Psoas muscle (tissue), 7 donors: ENCODE measurements at regions not wholly inside any gene's neighbourhood (a gene's known extent, or its start where the extent isn't known, plus 50 kb on each side); places are given as distances from the start of the nearest gene placed in this dataset.

ENCODE experiments used
- ATAC-seq, 4 donors: fragments of 200-7000 bp; cut with Tn5 transposase; one replicate each; pipeline ENCODE4 v1.9.1; 2020; ENCODE audit warnings: moderate library complexity in 3 of 4, mild to moderate bottlenecking in 2 of 4
- DNase-seq, 2 donors: peaks; one replicate each; pipeline ENCODE4 v3.0.0-alpha.2; 2020
- H3K27ac ChIP-seq: fragments of 200-600 bp; one replicate; pipeline ENCODE4 v1.8.0; 2022
- H3K27me3 ChIP-seq, 3 donors: fragments of 200-600 bp in 1 of 3; one replicate each; pipeline versions ENCODE4 v1.6.1 to v1.8.0; 2013 to 2022; ENCODE audit warnings: low read length in 2 of 3, mild to moderate bottlenecking in 2 of 3, moderate library complexity in 1 of 3; ENCODE audit not compliant: insufficient read depth in 3 of 3
- H3K36me3 ChIP-seq, 2 donors: fragments of 200-600 bp in 1 of 2; one replicate each; pipeline versions ENCODE4 v1.6.1 to v1.8.0; 2013 to 2022; ENCODE audit warnings: low read depth in 1 of 2, mild to moderate bottlenecking in 1 of 2, moderate library complexity in 1 of 2; ENCODE audit not compliant: insufficient read depth in 1 of 2
- H3K4me1 ChIP-seq: fragments of 200-600 bp; one replicate; pipeline ENCODE4 v1.8.0; 2022
- H3K4me3 ChIP-seq: fragments of 200-600 bp; one replicate; pipeline ENCODE4 v1.8.0; 2022; ENCODE audit warnings: mild to moderate bottlenecking
- H3K9me3 ChIP-seq: fragments of 200-600 bp; one replicate; pipeline ENCODE4 v1.8.0; 2022
- CTCF ChIP-seq: fragments of 200-600 bp; IDR thresholded peaks from one replicate; pipeline ENCODE4 v1.8.0; 2022; ENCODE audit warnings: antibody characterized with exemption
- whole genome bisulfite sequencing, 3 donors: extraction: QIAGEN DNeasy Blood & Tissue Kit; methylation state at CpG; one replicate each; pipeline versions ENCODE4 v1.1.6 to v1.1.7; 2013; 5-methylcytosine and 5-hydroxymethylcytosine counted together
- intact Hi-C, 2 donors: fragments of 100-400 bp; cut with DNase I; formaldehyde crosslinking; loops; one replicate each; pipeline versions ENCODE4 v1.11.0 to v1.14.2; 2022
- donor health status: healthy with polysubstance abuse.
- donor health status: DM: no; HTN: no; CAD: no; lungs with moderate emphysema.
- donor health status: Bipolar disorder and iron deficiency.
- donor health status: healthy.
- donor health status: DM: yes; HTN: yes; CAD: no.
- donor health status: DM: no; HTN: no; CAD: no.
- donor health status: DM: yes; HTN: yes; CAD: no.

DNA sequence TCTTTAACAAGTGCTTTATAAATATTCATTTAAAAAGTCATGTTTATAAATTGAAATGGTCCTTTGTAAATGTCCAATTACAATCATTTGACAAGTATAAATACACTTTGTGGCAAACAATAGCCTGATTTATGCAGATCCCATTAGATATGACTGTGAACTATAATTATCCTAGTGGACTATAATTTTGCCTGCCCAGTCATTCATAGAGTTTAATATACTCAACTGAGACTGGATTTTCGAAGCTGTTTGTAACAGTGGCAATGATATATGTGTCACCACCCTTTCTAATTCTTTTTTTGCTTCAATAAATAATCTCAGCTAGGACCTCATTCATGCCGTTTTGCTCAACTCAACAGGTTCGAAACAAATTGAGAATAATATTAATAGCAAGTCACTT is 732.0 kb downstream of the PCDH18 start:
- Histone ChIP-seq H3K27ac (no peak overlapping the region), H3K27me3 (no peaks in the 10 kb centered on the region), H3K9me3 (no peaks in the 10 kb centered on the region), H3K4me1 (no peaks in the 10 kb centered on the region), H3K4me3 (no peak overlapping the region), H3K36me3 (no peaks in the 10 kb centered on the region)
- intact Hi-C loops: no loop called here
- ATAC-seq (no peak), DNase-seq (no peak)
- WGBS, 3 donors: 69 to 78% (median 73%) methylated on average over 3 of the region's 3 CpGs
- no peak for TF ChIP-seq CTCF

GRCh38 chr4:136796953-136797352 is 735.3 kb downstream of the PCDH18 start:
- Histone ChIP-seq H3K4me3 (no peak overlapping the region), H3K27ac (no peak overlapping the region), H3K36me3 (no peaks in the 10 kb centered on the region), H3K27me3 (no peaks in the 10 kb centered on the region), H3K4me1 (no peaks in the 10 kb centered on the region), H3K9me3 (no peaks in the 10 kb centered on the region)
- no peak for ATAC-seq
- intact Hi-C loops: no loop called here
- no peak for TF ChIP-seq CTCF
- 79 to 90% (median 80%) methylated on average over 3 of the region's 3 CpGs for WGBS, 3 donors
- DNase-seq: no peak

DNA sequence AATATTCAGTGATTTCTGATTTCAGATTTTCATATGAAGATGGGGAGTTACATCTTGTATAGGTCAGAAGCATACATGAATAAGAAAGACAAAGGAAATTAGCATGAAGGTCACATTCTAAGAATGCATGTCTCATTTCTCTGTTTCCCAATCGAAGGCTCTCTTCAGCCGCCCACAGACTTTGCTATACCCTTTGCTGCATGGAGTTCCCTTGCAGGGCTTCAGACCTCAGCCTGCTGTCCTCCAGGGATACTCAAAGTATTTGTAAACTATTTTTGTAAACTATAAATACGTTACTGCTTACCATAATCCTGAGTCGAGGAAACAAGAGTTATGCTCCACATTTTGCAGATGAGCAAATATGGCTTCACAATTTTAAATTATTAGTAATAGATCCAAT is 738.4 kb downstream of the PCDH18 start:
- no peak for TF ChIP-seq CTCF
- Histone ChIP-seq H3K36me3 (no peaks in the 10 kb centered on the region), H3K27ac (no peak overlapping the region), H3K4me3 (no peak overlapping the region), H3K4me1 (no peaks in the 10 kb centered on the region), H3K9me3 (no peaks in the 10 kb centered on the region), H3K27me3 (no peaks in the 10 kb centered on the region)
- DNase-seq: no peak
- no peak for ATAC-seq
- intact Hi-C loops: no loop called here
- WGBS, 3 donors: 65 to 83% (median 71%) methylated on average over 4 of the region's 4 CpGs

GRCh38 chr4:136784326-136784725 is 748.0 kb downstream of the PCDH18 start:
- ATAC-seq (no peak), DNase-seq (no peak)
- Histone ChIP-seq H3K4me1 (no peaks in the 10 kb centered on the region), H3K27me3 (no peaks in the 10 kb centered on the region), H3K36me3 (no peaks in the 10 kb centered on the region), H3K27ac (no peak overlapping the region), H3K4me3 (no peak overlapping the region), H3K9me3 (no peaks in the 10 kb centered on the region)
- intact Hi-C loops: no loop called here
- WGBS, 3 donors: 68 to 73% (median 73%) methylated on average over 1 of the region's 1 CpG
- no peak for TF ChIP-seq CTCF

- WGBS, 3 donors: 87 to 90% (median 87%) methylated on average over 6 of the region's 6 CpGs
- H3K27ac ChIP-seq: no peak overlapping the region
- H3K4me1 ChIP-seq: no peaks in the 10 kb centered on the region
- intact Hi-C loops: no loop called here
- no peaks in the 10 kb centered on the region for H3K36me3 ChIP-seq
- TF ChIP-seq CTCF: no peak
- H3K4me3 ChIP-seq: no peak overlapping the region
- no peak for ATAC-seq
- no peak for DNase-seq
- H3K9me3 ChIP-seq: no peaks in the 10 kb centered on the region
- H3K27me3 ChIP-seq: peaks cover 0 to 2% (median 0%) of the 10 kb centered on the region in 3 donors
Measured at GRCh38 chr4:136769717-136770116, 762.6 kb downstream of the PCDH18 start.
